GM19463 (cell line): ENCODE measurements at regions not wholly inside any gene's neighbourhood (a gene's known extent, or its start where the extent isn't known, plus 50 kb on each side); places are given as distances from the start of the nearest gene placed in this dataset.

ENCODE experiments used
- ATAC-seq: cut with Tn5 transposase; IDR thresholded peaks from one replicate; pipeline ENCODE4 v1.9.1; 2021; ENCODE audit warnings: mild to moderate bottlenecking, moderate library complexity; ENCODE audit not compliant: unreplicated experiment

- no peak for ATAC-seq
Observed at GRCh38 chr12:92365836-92366235, 220.2 kb upstream of the BTG1 start.

- ATAC-seq = no peak
Observed at GRCh38 chr12:92365333-92365732, 219.7 kb upstream of the BTG1 start.

GRCh38 chr12:92363295-92364146, 217.9 kb upstream of the BTG1 start:
- ATAC-seq = peak; percentile 56

GRCh38 chr12:92362785-92363184, 217.1 kb upstream of the BTG1 start:
- ATAC-seq = peak; percentile 35

GRCh38 chr12:92362126-92362525, 216.5 kb upstream of the BTG1 start:
- no peak for ATAC-seq

- no peak for ATAC-seq
Observed at GRCh38 chr12:92360543-92360942, 214.9 kb upstream of the BTG1 start.

- no peak for ATAC-seq
Observed at GRCh38 chr12:92359581-92360209, 214.0 kb upstream of the BTG1 start.

- no peak for ATAC-seq
Observed at GRCh38 chr12:92357584-92358261, 212.1 kb upstream of the BTG1 start.

GRCh38 chr12:92356425-92356824, 210.8 kb upstream of the BTG1 start:
- ATAC-seq = no peak

GRCh38 chr12:92349635-92350034, 204.0 kb upstream of the BTG1 start:
- ATAC-seq = no peak

GRCh38 chr12:92342574-92342973, 196.9 kb upstream of the BTG1 start:
- ATAC-seq = no peak

- ATAC-seq = no peak
Observed at GRCh38 chr12:92341065-92341668, 195.5 kb upstream of the BTG1 start.

GRCh38 chr12:92340441-92341064, 194.9 kb upstream of the BTG1 start:
- no peak for ATAC-seq

- no peak for ATAC-seq
Observed at GRCh38 chr12:92340003-92340402, 194.4 kb upstream of the BTG1 start.

GRCh38 chr12:92339198-92339821, 193.7 kb upstream of the BTG1 start:
- no peak for ATAC-seq

GRCh38 chr12:92338671-92339070, 193.0 kb upstream of the BTG1 start:
- no peak for ATAC-seq

GRCh38 chr12:92338102-92338501, 192.5 kb upstream of the BTG1 start:
- no peak for ATAC-seq

- ATAC-seq = no peak
Observed at GRCh38 chr12:92337128-92337527, 191.5 kb upstream of the BTG1 start.

- ATAC-seq = no peak
Observed at GRCh38 chr12:92336641-92337040, 191.0 kb upstream of the BTG1 start.

GRCh38 chr12:92335831-92336230, 190.2 kb upstream of the BTG1 start:
- no peak for ATAC-seq

GRCh38 chr12:92334552-92334951, 188.9 kb upstream of the BTG1 start:
- no peak for ATAC-seq
